Inferior parietal cortex (tissue), 1 donor: ENCODE measurements at regions not wholly inside any gene's neighbourhood (a gene's known extent, or its start where the extent isn't known, plus 50 kb on each side); places are given as distances from the start of the nearest gene placed in this dataset.

Source experiments
- DNase-seq: peaks from one replicate; pipeline ENCODE4 v3.0.0-alpha.2; 2016; ENCODE audit errors: extremely low spot score

DNA sequence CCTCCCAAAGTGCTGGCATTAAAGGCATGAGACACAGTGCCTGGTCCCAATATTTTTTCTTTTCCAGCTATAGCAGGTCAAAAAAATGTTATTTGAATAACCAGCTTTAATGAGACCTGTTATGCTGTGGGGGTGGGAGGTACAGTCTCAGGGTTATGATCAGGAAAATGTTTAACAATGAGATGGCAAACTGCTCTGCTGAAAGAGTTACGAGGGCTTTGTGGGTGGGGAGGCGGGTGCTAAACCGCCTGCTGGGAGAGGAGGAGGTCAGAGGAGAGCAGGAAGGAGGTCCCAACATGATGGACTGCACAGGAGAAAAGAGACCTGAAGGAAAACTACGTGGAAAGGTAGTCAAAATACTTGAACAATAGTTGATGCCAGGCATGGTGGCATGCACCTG is 126.0 kb upstream of the B3GALT2 start:
- DNase-seq, result no peak

DNA sequence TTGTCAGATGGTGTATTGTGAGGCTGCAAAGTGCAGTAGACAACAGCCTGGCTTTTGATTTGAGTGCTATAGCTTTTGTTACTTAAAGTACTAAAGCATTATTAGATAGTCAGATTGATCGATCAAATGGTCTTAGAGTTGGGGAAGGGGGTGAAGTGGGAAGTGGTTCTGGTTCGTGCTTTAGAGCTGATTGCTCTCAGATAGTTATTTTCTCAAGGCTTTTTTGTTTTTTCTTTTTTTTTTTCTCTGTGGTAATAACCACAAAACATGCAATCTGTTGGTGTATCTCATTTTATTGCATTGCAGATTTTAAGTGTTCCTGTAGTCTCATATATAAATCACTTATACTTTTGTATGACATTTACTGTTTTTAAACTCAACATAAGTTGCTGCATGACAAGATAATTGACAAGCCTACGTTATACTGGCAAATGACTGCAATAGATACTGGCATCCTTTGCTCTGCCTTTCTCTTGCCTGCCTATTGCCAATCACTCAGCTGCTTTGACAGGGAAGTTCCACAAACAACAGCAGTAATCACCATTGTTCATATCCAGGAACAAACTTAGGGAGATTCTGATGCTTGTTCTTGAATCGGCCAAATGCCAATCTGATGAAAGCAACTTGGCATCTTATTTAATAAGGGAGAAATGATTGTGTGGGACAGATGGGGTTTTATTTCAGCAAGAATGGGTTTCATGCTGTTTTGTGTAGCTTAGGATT is 125.0 kb upstream of the B3GALT2 start:
- DNase-seq, result no peak

GRCh38 chr1:193310564-193310963 is 124.2 kb upstream of the B3GALT2 start:
- no peak for DNase-seq

DNA sequence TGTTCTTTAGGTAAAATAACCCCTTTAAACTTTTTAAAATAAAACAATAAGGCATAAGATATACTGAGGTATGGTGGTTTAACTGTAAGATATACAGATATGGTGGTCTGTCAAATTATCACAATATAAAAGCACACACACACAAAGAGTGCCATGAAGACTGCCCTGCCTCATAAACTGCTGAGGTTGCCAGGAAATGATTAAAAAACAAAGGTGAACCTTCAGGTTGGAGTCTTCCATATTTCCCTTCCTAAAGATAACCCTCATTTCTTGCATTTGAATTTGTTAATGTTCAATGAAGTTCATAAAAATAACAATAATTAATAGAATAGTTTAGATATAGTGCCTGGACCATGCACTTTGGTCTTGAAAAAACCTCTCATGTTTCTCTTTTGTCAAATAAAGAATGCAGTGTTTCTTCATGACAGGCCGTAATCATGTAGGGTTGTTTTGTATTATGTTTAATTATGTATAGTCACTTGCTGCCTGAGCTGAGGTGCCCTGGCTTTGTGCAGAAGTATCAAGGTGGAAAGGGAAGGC is 123.6 kb upstream of the B3GALT2 start:
- no peak for DNase-seq

DNA sequence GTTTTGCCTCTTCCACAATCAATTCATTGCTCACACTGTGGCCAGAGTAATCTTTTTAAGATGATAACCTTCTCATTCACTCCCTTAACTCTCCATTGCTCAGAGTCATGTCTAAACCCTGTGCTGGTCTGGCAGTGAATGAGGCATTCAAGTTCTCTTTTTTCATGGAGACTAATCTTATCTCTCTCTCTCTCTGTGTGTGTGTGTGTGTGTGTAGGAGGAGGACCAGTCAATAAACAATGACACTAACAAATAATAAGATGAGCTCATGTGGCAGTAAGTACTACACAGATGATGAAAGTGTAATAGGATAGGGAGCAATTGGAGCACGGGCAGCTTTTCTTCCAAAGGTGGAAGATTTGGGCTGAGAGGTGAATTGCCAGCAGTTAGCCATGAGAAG is 122.0 kb upstream of the B3GALT2 start:
- no peak for DNase-seq

- no peak for DNase-seq
These were observed 120.0 kb upstream of the B3GALT2 start for GRCh38 chr1:193306430-193306829.
